Bronchial epithelial cell (primary cell): ENCODE measurements at regions not wholly inside any gene's neighbourhood (a gene's known extent, or its start where the extent isn't known, plus 50 kb on each side); places are given as distances from the start of the nearest gene placed in this dataset.
A peak's percentile ranks its signal among the peaks of the same experiment; 100 is the strongest.

ENCODE experiments used
- DNase-seq: peaks from one replicate; pipeline ENCODE4 v3.0.0-alpha.2; 2010; ENCODE audit warnings: low read depth
- FAIRE-seq: peaks from 2 replicates; lab custom pipeline; 2011; peaks lifted over from hg19 to GRCh38; lab: Jason Lieb, UNC
- H3K27me3 ChIP-seq: 2 replicates; pipeline ENCODE4 v1.5.1; 2011; ENCODE audit warnings: low read length; ENCODE audit not compliant: control insufficient read depth, insufficient read depth
- H3K36me3 ChIP-seq: 2 replicates; pipeline ENCODE4 v1.5.1; 2011; ENCODE audit warnings: low read length; ENCODE audit not compliant: control insufficient read depth, insufficient read depth
- H3K4me3 ChIP-seq: 2 replicates; pipeline ENCODE4 v1.5.1; 2011; ENCODE audit warnings: mild to moderate bottlenecking, low read depth, low read length, control low read depth
- CTCF ChIP-seq: IDR thresholded peaks from 2 replicates; pipeline ENCODE4 v1.5.1; 2011; ENCODE audit warnings: mild to moderate bottlenecking, moderate library complexity, low read length, control low read depth, inconsistent platforms; ENCODE audit not compliant: insufficient read depth, severe bottlenecking

- no peaks in the 10 kb centered on the region for H3K27me3 ChIP-seq
- no peak for TF ChIP-seq CTCF
- peak; percentile 72 for DNase-seq
- H3K36me3 ChIP-seq: no peaks in the 10 kb centered on the region
- no peak for FAIRE-seq
- no peak overlapping the region for H3K4me3 ChIP-seq
Measured at GRCh38 chr22:34001701-34002466, 81.6 kb upstream of the LARGE1 start.

- no peaks in the 10 kb centered on the region for H3K36me3 ChIP-seq
- H3K4me3 ChIP-seq: no peak overlapping the region
- DNase-seq: no peak
- no peak for TF ChIP-seq CTCF
- no peak for FAIRE-seq
- H3K27me3 ChIP-seq: no peaks in the 10 kb centered on the region
Measured at GRCh38 chr22:34004058-34004457, 83.8 kb upstream of the LARGE1 start.

- TF ChIP-seq CTCF: no peak
- DNase-seq (no peak), FAIRE-seq (no peak)
- H3K36me3 ChIP-seq: no peaks in the 10 kb centered on the region
- no peaks in the 10 kb centered on the region for H3K27me3 ChIP-seq
- no peak overlapping the region for H3K4me3 ChIP-seq
Measured at GRCh38 chr22:34010259-34010658, 90.0 kb upstream of the LARGE1 start.

GRCh38 chr22:34015642-34016041 is 95.4 kb upstream of the LARGE1 start:
- no peak for DNase-seq
- no peak for TF ChIP-seq CTCF
- FAIRE-seq: no peak
- Histone ChIP-seq H3K4me3 (no peak overlapping the region), H3K27me3 (no peaks in the 10 kb centered on the region), H3K36me3 (no peaks in the 10 kb centered on the region)

GRCh38 chr22:34017205-34017604 is 96.9 kb upstream of the LARGE1 start:
- Histone ChIP-seq H3K27me3 (no peaks in the 10 kb centered on the region), H3K4me3 (no peak overlapping the region), H3K36me3 (no peaks in the 10 kb centered on the region)
- TF ChIP-seq CTCF: no peak
- no peak for FAIRE-seq
- no peak for DNase-seq

GRCh38 chr22:34019190-34019845 is 99.0 kb upstream of the LARGE1 start:
- no peak for TF ChIP-seq CTCF
- DNase-seq (no peak), FAIRE-seq (peak; percentile 40)
- Histone ChIP-seq H3K27me3 (no peaks in the 10 kb centered on the region), H3K4me3 (no peak overlapping the region), H3K36me3 (no peaks in the 10 kb centered on the region)
